H7 (cell line): ENCODE measurements at regions not wholly inside any gene's neighbourhood (a gene's known extent, or its start where the extent isn't known, plus 50 kb on each side); places are given as distances from the start of the nearest gene placed in this dataset.

ENCODE experiments used
- DNase-seq: peaks from one replicate; pipeline ENCODE4 v3.0.0; 2012
- H3K27me3 ChIP-seq: 2 replicates; pipeline ENCODE4 v1.6.0; 2011; ENCODE audit warnings: mild to moderate bottlenecking, low read length; ENCODE audit not compliant: control insufficient read depth, insufficient read depth
- H3K36me3 ChIP-seq: replicated peaks from 2 replicates; pipeline ENCODE4 v1.5.1; 2011; ENCODE audit warnings: low read length; ENCODE audit not compliant: control insufficient read depth, insufficient read depth
- H3K4me3 ChIP-seq: 2 replicates; pipeline ENCODE4 v1.5.1; 2011; ENCODE audit warnings: low read depth, mild to moderate bottlenecking, control low read depth, low read length, moderate library complexity; ENCODE audit not compliant: insufficient read depth

DNA sequence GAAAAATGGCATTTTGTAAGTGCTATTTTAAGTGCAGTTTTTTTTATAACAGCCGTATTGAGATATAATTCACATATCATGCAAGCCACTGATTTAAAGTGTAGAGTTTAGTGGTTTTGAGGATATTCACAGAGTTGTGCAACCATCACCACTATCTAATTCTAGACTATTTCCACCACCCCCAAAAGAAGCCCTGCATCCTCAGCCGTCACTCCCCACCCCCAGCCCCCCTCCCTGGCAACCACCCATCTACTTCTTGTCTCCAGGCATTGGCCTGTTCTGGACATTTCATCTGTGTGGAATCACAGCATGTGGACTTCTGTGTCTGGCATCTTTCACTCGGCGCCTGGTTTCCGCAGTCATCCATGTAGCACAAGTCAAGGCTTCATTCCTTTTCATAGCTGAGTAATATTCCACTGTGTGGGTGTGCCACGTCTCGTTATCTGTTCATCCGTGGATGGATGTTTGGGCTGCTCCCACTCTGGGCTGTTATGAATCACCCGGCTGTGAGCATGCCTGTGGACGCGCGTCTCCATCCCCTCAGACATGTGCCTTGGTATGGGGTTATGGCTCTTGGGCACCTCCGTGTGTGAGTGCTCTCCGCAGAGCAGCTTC is 138.4 kb upstream of the CIBAR2 start:
- Histone ChIP-seq H3K36me3 (no peaks in the 10 kb centered on the region), H3K27me3 (no peaks in the 10 kb centered on the region), H3K4me3 (no peak overlapping the region)
- DNase-seq, result no peak

DNA sequence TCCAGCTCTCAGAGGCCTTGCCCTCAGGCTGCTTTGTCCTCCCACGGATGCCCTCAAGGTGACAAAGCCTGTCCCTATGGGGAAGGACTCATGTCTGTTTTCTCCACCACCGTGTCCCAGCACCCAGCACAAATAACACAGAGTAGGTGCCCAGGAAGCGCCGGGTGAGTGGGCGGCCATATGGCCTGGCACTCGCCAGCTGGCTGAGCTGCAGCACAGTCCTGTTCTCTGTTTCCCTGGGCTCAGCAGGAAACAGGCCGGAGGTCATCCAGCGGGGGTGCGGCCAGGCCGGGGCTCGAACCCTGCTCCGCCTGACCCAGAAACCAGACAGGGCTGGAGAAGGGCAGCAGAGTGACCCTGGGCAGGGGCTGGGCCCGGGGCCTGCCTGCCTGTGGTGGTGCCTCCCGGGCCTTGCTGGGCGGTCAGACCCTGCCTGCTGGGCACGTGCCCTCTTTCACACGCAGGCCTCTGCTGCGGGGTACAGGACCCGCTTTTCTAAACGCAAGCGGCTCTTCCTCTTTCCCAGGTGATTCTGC is 139.0 kb upstream of the CIBAR2 start:
- DNase-seq, result no peak
- H3K4me3 ChIP-seq, result no peak overlapping the region
- no peaks in the 10 kb centered on the region for H3K36me3 ChIP-seq
- no peaks in the 10 kb centered on the region for H3K27me3 ChIP-seq

DNA sequence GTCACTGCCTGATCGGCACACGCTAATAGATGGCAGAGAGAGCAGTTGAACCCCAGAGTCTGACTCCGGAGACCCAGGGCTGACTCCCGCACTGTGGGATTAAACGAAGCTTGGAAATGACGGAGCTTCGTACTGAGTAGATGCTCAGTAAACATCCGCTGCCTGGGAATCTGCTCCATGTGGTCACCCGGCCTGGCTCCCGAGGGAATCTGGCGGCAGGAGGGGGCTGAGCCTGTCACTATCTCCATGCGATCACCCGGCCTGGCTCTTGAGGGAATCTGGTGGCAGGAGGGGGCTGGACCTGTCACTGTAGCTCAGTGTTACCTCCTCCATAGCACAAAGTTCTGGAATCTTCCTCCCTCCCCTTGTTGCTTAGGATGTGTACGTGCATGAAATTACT is 139.7 kb upstream of the CIBAR2 start:
- no peak for DNase-seq
- H3K27me3 ChIP-seq, result no peaks in the 10 kb centered on the region
- no peak overlapping the region for H3K4me3 ChIP-seq
- H3K36me3 ChIP-seq, result no peaks in the 10 kb centered on the region

DNA sequence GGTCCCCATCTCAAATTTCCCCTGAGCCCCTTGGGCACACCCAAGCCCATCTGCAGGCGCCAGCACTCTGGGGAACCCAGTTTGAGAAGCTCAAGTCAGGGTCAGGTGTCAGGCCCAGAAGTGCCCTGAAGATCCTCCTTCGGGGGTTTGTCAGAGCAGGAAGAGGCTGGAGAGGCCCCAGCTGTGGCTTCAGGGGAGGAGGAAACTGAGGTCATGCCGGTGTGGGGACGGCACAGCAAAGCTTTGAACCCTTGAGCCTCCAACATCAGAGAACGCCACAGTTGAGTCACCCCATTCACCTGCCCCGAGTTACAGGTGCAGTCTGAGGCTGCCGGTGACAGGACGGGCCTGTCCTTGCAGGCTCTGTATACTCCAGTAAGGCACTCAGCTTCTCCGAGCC is 140.2 kb upstream of the CIBAR2 start:
- Histone ChIP-seq H3K36me3 (no peaks in the 10 kb centered on the region), H3K27me3 (no peaks in the 10 kb centered on the region), H3K4me3 (no peak overlapping the region)
- no peak for DNase-seq

DNA sequence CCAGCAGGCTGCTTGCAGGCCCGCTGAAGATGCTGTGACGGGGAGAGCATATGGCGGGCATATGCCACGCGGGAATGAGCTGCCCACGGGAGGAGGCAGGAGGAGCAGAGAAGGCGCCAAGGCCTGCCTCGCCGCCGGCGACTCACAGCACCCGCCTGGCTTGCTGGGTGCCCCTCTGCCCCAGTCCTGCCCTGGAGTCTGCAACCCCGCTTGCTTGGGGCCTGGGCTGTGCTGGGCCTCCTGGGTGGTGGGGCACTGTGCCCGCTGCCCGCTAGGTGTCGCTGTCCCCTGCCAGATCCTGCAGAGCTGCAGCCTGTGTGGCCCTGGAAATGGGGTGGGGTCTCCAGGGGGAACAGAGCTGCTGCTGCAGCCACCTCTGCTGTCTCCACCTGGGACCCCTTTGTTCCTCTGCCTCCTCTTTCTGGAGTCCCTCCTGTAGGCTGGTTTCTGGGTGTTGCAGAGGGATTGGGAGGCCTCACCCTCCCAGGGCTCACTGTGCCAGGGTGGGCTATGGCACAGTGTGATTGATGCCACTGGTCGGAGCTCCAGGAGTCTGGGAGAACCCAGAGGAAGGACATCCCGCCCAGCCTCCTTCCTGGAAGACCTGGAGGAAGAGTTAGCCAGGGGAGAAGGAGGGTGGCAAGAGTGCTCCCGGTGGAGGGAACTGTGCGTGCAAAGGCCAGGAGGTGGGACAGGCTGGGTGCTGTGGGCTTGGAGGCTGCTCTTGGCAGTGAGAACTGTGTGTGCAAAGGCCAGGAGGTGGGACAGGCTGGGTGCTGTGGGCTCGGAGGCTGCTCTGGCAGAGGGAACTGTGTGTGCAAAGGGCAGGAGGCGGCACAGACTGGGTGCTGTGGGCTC is 141.0 kb upstream of the CIBAR2 start:
- Histone ChIP-seq H3K4me3 (no peak overlapping the region), H3K36me3 (no peaks in the 10 kb centered on the region), H3K27me3 (no peaks in the 10 kb centered on the region)
- DNase-seq, result peak; percentile 98

DNA sequence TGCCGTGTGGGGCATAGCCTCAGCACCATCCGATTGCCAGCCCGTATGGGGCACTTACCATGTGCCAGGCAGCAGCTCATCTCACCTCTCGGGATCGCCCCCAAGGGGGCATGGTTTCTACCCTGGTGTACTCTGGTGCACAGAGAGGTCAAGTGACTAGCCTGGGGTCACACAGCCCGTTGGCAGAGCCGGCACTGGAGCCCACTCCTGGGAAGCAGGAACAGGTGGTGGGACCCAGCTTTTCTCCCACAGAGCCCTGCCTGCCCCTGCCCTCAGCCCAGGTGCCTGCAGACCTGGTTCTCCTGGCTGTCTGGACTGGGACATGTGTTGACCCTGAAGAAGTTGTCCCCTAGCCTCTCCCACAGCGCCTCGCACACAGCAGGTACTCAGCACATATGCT is 141.8 kb upstream of the CIBAR2 start:
- DNase-seq, result no peak
- H3K27me3 ChIP-seq, result no peaks in the 10 kb centered on the region
- no peaks in the 10 kb centered on the region for H3K36me3 ChIP-seq
- no peak overlapping the region for H3K4me3 ChIP-seq

DNA sequence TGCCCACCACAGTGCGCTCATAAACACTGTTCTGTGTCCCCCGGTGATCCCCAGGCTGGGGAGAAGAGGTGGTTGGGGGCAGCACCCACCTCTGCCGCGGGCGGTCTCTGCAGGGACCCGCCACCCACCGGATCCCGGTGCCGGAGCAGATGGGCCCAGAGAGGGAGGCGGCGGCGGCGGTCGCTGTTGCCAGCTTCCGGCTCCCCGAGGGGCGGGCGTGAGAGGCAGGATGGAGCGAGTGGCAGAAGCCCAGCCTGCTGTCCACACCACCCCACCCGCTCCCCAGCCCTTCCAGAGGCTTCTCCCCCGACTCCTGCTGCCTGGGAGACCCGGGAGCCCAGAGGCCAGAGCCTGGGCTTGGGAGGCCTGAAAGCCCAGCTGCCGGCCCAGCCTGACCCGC is 142.6 kb upstream of the CIBAR2 start:
- H3K36me3 ChIP-seq, result no peaks in the 10 kb centered on the region
- H3K27me3 ChIP-seq, result no peaks in the 10 kb centered on the region
- H3K4me3 ChIP-seq, result no peak overlapping the region
- no peak for DNase-seq

DNA sequence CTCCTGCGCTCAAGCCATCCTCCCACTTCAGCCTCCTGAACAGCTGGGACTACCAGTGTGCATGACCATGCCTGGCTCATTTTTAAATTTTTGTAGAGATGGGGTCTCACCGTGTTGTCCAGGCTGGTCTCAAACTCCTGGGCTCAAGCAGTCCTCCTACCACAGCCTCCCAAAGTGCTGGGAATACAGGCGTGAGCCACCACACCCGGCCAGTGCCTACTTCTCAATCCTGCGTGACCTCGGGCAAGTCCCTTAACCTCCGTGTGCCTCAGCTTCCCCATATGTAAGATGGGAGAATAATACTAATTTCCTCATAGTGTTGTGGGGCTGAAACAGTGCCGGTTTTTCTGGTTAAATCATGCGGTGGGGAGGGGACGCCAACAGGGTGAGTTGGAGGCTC is 143.5 kb upstream of the CIBAR2 start:
- no peak for DNase-seq
- Histone ChIP-seq H3K36me3 (no peaks in the 10 kb centered on the region), H3K4me3 (no peak overlapping the region), H3K27me3 (no peaks in the 10 kb centered on the region)

DNA sequence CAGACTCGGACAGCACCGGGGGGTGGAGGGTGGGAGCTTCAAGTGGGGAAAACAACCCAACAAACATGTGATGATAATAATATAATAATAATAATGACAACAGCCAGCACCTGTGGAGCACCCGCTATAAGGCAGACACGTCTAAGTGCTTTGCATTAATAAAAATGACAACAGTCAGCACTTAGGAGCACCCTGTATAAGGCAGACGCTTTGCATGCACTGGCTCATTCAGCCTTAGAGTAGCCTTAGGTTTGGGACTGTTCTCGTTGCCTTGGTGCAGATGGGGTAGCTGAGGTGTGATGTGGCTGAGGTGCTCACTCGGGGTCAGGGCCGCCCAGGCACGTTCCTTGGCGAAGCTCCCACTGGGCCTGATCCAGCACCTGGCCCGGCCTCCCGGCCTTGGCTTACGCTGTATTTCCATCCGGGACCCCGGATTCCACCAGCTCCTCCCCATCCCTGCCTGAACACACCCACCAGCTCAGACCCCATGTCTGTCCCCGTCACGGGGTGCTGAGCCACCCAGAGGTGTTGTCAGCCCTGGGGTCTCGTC is 144.0 kb upstream of the CIBAR2 start:
- H3K4me3 ChIP-seq, result no peak overlapping the region
- peak; percentile 68 for DNase-seq
- H3K27me3 ChIP-seq, result no peaks in the 10 kb centered on the region
- no peaks in the 10 kb centered on the region for H3K36me3 ChIP-seq

DNA sequence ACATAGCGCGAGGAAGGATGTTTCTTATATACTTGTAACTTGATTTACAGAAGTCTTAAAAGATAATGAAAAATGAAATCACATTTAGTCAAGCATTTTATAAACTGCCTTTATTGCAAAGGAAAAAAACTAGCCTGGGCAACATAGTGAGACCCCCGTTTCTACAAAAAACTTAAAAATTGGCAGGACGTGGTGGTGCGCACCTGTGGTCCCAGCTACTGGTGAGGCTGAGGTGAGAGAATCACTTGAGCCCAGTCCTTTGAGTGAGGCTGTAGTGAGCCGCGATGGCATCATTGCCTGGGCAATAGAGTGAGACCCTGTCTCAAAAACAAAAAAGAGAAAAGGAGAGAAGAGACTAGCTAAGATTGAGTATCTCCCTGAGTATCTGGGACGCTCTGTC is 145.2 kb upstream of the CIBAR2 start:
- H3K27me3 ChIP-seq, result no peaks in the 10 kb centered on the region
- no peaks in the 10 kb centered on the region for H3K36me3 ChIP-seq
- H3K4me3 ChIP-seq, result no peak overlapping the region
- no peak for DNase-seq

DNA sequence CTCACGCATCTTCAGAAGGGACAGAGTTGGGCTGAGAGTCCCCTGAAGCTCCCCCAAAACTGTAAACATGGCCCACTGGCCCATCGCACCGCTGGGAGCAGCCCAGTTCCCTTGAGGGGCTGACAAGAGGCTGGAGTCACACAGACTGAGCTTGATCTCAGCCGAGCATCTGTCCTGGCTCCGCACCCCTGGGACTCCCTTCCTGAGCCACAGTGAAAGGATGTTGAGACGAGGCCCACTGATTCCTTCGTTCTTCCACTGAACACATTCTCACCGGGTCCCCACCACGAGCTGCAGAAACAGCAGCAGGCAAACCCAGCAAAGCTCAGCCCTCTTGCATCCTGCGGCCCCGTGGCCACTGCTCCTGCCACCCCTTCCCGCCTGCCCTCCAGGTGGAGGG is 145.9 kb upstream of the CIBAR2 start:
- DNase-seq, result no peak
- H3K4me3 ChIP-seq, result no peak overlapping the region
- no peaks in the 10 kb centered on the region for H3K36me3 ChIP-seq
- no peaks in the 10 kb centered on the region for H3K27me3 ChIP-seq

DNA sequence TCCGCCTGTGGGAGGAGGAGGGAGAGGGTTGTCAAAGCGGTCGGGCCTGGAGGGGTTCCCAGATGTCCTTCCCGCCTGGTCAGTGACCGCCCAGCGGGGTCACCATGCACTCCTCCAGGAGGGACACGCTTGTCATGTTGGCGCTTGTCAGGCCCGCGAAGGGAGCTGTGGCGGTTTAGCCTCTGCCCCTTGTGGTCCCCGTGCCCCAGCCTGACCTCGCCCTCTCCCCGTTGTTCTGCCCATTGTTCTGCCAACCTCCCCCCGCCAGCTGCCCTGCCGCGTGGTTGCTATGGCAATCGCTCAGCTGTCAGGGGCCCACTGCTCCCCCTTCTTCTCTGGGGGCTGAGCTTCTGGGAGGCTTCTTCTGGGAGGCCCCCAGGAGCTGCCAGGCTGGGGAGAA is 146.4 kb upstream of the CIBAR2 start:
- Histone ChIP-seq H3K36me3 (no peaks in the 10 kb centered on the region), H3K4me3 (no peak overlapping the region), H3K27me3 (no peaks in the 10 kb centered on the region)
- peak; percentile 81 for DNase-seq

DNA sequence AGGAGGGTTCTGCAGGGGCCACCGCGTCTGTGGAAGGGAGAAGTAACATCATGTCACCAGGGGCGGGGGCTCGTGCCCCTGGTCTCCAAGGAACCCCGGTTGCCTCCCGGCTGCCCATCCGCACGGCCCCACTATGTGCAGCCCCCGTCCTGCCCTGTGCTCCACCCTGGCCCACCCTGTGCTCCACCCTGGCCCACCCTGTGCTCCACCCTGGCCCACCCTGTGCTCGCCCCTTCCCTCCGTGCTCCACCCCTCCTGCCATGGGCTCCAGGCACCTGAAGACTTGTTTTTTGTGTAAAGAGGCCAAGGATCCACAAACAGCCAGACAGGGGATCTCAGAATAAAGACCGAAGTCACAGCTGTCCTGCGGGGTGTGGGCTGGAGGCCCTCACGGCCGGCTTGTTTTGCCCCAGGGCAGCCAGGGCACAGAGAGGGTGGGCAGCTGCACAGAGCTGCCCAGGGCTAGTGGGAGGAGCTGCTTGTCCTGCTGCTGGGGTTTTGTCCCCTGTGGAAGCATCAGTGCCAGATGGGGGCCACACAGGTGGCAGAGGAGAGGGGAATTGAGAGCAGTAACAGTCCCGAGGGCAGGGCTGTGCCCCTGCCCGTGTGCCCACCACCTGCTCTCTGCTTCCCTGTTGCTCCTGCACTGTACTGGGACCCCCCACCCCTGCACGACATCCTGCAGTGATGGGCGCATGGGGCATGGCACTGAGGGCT is 147.0 kb upstream of the CIBAR2 start:
- Histone ChIP-seq H3K36me3 (no peaks in the 10 kb centered on the region), H3K27me3 (no peaks in the 10 kb centered on the region), H3K4me3 (no peak overlapping the region)
- no peak for DNase-seq

DNA sequence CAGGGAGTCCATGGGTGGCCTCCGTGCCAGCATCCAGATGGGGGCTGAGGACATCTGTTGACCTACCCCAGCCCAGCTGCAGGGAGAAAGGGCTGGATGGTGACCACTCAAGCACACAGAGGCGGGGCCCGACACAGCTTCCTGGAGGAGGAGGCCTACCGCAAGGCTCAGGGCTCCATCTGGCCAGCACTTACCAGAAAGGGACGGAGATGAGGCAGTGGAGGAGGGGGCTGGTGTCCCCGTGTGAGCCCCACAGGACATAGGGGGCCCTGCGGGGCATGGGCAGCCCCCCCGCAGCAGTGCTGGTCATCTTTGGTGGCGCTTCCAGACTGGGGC is 147.5 kb upstream of the CIBAR2 start:
- DNase-seq, result no peak
- Histone ChIP-seq H3K27me3 (no peaks in the 10 kb centered on the region), H3K4me3 (no peak overlapping the region), H3K36me3 (no peaks in the 10 kb centered on the region)

DNA sequence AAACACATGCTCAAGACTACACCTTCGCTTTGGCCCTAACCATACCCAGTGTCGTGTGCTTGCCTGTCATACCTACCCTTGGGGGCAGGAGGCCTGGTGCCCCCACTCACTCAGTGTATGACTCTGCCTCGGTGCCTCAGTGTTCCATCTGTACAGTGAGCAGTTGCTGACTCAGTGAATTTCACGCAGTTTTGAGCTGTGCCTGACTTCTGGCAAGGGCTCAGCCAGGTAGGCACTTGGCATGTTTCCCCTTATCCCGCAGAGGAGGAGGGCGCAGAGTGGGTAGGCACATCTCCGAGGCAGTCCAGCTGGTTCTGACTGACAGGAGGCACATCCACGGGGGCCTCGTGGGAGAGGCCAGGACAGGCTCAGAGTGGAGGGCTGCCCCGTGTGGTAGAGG is 148.9 kb upstream of the CIBAR2 start:
- H3K4me3 ChIP-seq, result no peak overlapping the region
- DNase-seq, result no peak
- H3K36me3 ChIP-seq, result no peaks in the 10 kb centered on the region
- no peaks in the 10 kb centered on the region for H3K27me3 ChIP-seq
